Gastrocnemius medialis (tissue), 4 donors: ENCODE measurements at regions not wholly inside any gene's neighbourhood (a gene's known extent, or its start where the extent isn't known, plus 50 kb on each side); places are given as distances from the start of the nearest gene placed in this dataset.

Experiments
- POLR2A ChIP-seq, 2 donors: fragments of 450-650 bp; IDR thresholded peaks; one replicate each; pipeline ENCODE4 v1.6.1; 2017; ENCODE audit warnings: antibody characterized with exemption in 2 of 2, mild to moderate bottlenecking in 2 of 2, moderate library complexity in 2 of 2
- TF ChIP-seq, protein P1 (sequence below), 5 experiments: fragments of 450-650 bp in 3 of 5; fragments of 200-600 bp in 2 of 5; sonication (generic) in 2 of 5; IDR thresholded peaks in 4 of 5; conservative IDR thresholded peaks in 1 of 5; 1 replicate in 4 of 5; 2 replicates in 1 of 5; pipeline ENCODE4 v1.5.1; 2016 to 2019; ENCODE audit warnings: antibody characterized with exemption in 5 of 5, mild to moderate bottlenecking in 3 of 5, moderate library complexity in 3 of 5

DNA sequence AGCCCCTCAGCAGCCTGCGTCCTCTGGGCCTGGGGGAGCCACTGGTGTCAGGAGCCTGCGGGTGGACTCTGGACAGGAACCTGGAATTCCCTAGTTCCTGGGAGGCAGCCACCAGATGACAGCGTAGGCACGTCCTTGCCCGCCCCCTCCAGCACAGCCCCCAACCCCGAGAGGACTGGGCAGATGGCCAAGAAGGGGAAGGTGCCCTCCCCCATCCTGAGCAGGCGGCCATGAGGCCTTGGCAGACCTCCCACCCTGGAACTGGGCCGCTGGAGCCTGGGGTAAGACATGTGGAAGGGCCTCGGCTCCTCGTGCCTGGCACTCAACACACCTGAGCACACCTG lies 60.4 kb upstream of the FBRSL1 start:
- TF ChIP-seq, protein P1, sequence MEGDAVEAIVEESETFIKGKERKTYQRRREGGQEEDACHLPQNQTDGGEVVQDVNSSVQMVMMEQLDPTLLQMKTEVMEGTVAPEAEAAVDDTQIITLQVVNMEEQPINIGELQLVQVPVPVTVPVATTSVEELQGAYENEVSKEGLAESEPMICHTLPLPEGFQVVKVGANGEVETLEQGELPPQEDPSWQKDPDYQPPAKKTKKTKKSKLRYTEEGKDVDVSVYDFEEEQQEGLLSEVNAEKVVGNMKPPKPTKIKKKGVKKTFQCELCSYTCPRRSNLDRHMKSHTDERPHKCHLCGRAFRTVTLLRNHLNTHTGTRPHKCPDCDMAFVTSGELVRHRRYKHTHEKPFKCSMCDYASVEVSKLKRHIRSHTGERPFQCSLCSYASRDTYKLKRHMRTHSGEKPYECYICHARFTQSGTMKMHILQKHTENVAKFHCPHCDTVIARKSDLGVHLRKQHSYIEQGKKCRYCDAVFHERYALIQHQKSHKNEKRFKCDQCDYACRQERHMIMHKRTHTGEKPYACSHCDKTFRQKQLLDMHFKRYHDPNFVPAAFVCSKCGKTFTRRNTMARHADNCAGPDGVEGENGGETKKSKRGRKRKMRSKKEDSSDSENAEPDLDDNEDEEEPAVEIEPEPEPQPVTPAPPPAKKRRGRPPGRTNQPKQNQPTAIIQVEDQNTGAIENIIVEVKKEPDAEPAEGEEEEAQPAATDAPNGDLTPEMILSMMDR (IDR thresholded peaks at IDR 0.05 in 4 of 5, conservative IDR thresholded peaks at IDR 0.05 in 1 of 5), result no peak
- no peak for TF ChIP-seq POLR2A (IDR thresholded peaks at IDR 0.05)
